ENCODE measurements at regions not wholly inside any gene's neighbourhood (a gene's known extent, or its start where the extent isn't known, plus 50 kb on each side); places are given as distances from the start of the nearest gene placed in this dataset.

GRCh38 chr18:23400918-23401317, 52.2 kb upstream of the RIOK3 start:
- Histone ChIP-seq H3K9me2 (replicated peaks; ENCODE audit: insufficient read depth) (no peaks in the 10 kb centered on the region), H3K9me3 (ENCODE audit: low read depth) (no peaks in the 10 kb centered on the region), H3K79me2 (no peaks in the 10 kb centered on the region), H3K36me3 (replicated peaks; ENCODE audit: insufficient read depth, low read depth) (no peaks in the 10 kb centered on the region), H3K27ac (peak overlapping the region; percentile 77), H3K4me3 (no peak overlapping the region), H3K27me3 (no peaks in the 10 kb centered on the region), H2AFZ (no peak overlapping the region), H3K4me2 (no peak overlapping the region), H3K4me1 (ENCODE audit: insufficient read depth) (peaks cover 20% of the 10 kb centered on the region), H4K20me1 (ENCODE audit: insufficient read depth, poor library complexity, severe bottlenecking) (no peaks in the 10 kb centered on the region)
- 74% methylated on average over 3 of the region's 3 CpGs for WGBS (ENCODE audit: low lambda C conversion rate, missing lambda C conversion rate)
- no peak for TF ChIP-seq EZH2phosphoT487 (IDR thresholded peaks at IDR 0.05; ENCODE audit: low read depth, severe bottlenecking, unreplicated experiment)
- no peak for TF ChIP-seq EZH2 (IDR thresholded peaks at IDR 0.05; ENCODE audit: borderline replicate concordance)
- no peak for TF ChIP-seq CTCF (IDR thresholded peaks at IDR 0.05; ENCODE audit: poor library complexity)
- no peak for DNase-seq (ENCODE audit: low spot score)

GRCh38 chr18:23401400-23402347, 51.4 kb upstream of the RIOK3 start:
- TF ChIP-seq CTCF (IDR thresholded peaks at IDR 0.05; ENCODE audit: poor library complexity) (no peak), EZH2 (IDR thresholded peaks at IDR 0.05; ENCODE audit: borderline replicate concordance) (no peak), EZH2phosphoT487 (IDR thresholded peaks at IDR 0.05; ENCODE audit: low read depth, severe bottlenecking, unreplicated experiment) (no peak)
- Histone ChIP-seq H3K4me3 (no peak overlapping the region), H2AFZ (no peak overlapping the region), H3K9me2 (replicated peaks; ENCODE audit: insufficient read depth) (no peaks in the 10 kb centered on the region), H3K9me3 (ENCODE audit: low read depth) (no peaks in the 10 kb centered on the region), H3K27me3 (no peaks in the 10 kb centered on the region), H3K27ac (peak overlapping the region; percentile 93), H3K4me2 (peak overlapping the region; percentile 7), H3K79me2 (no peaks in the 10 kb centered on the region), H3K4me1 (ENCODE audit: insufficient read depth) (peaks cover 20% of the 10 kb centered on the region), H4K20me1 (ENCODE audit: insufficient read depth, poor library complexity, severe bottlenecking) (no peaks in the 10 kb centered on the region), H3K36me3 (replicated peaks; ENCODE audit: insufficient read depth, low read depth) (no peaks in the 10 kb centered on the region)
- WGBS (ENCODE audit: low lambda C conversion rate, missing lambda C conversion rate), result 59% methylated on average over 10 of the region's 10 CpGs
- DNase-seq (ENCODE audit: low spot score), result peak; percentile 79
